Panc1 (cell line): ENCODE measurements at regions not wholly inside any gene's neighbourhood (a gene's known extent, or its start where the extent isn't known, plus 50 kb on each side); places are given as distances from the start of the nearest gene placed in this dataset.

Source experiments
- ATAC-seq: fragments of 200-7000 bp; cut with Tn5 transposase; 2 replicates; pipeline ENCODE4 v1.9.1; 2020; ENCODE audit warnings: mild to moderate bottlenecking, moderate library complexity
- BruUV-seq: library from RNA; stranded (reverse); fragments of 400-500 nt; replicated peaks from 2 replicates; lab custom pipeline; 2021; lab: Mats Ljungman, UMichigan
- CTCF ChIA-PET: fragments of 300-600 bp; sonication (Branson Sonifier 250); formaldehyde crosslinking; loops from one replicate; lab custom pipeline; 2022; ENCODE audit warnings: antibody characterized with exemption; lab: Charles Lee
- POLR2A ChIA-PET: fragments of 300-600 bp; sonication (Branson Sonifier 250); formaldehyde crosslinking; loops from one replicate; lab custom pipeline; 2022; ENCODE audit warnings: antibody characterized with exemption; lab: Charles Lee
- DNase-seq: peaks from one replicate; pipeline ENCODE4 v3.0.0-alpha.2; 2010; ENCODE audit warnings: low read depth, low spot score
- H3K27ac ChIP-seq: 2 replicates; pipeline ENCODE4 v1.5.1; 2011; ENCODE audit warnings: mild to moderate bottlenecking, low read length, inconsistent platforms
- H3K27me3 ChIP-seq: fragments of 200-500 bp; sonication (Bioruptor generic); 2 replicates; pipeline ENCODE4 v1.6.0; 2014; ENCODE audit warnings: low read length, inconsistent platforms; ENCODE audit not compliant: control insufficient read depth, insufficient read depth
- H3K36me3 ChIP-seq: fragments of 200-500 bp; sonication (Bioruptor generic); 2 replicates; pipeline ENCODE4 v1.5.1; 2014; ENCODE audit warnings: inconsistent platforms, mild to moderate bottlenecking, low read length, moderate library complexity; ENCODE audit not compliant: control insufficient read depth, insufficient read depth
- H3K4me1 ChIP-seq: 2 replicates; pipeline ENCODE4 v1.5.1; 2011; ENCODE audit warnings: inconsistent platforms, mild to moderate bottlenecking, low read length, moderate library complexity; ENCODE audit not compliant: control insufficient read depth, insufficient read depth
- H3K4me3 ChIP-seq, 2 experiments: 2 replicates each; pipeline ENCODE4 v1.5.1; 2011 to 2012; ENCODE audit warnings: low read depth in 2 of 2, low read length in 2 of 2, mild to moderate bottlenecking in 2 of 2, inconsistent platforms in 1 of 2, moderate library complexity in 1 of 2
- H3K9me3 ChIP-seq: fragments of 200-500 bp; sonication (Bioruptor generic); 2 replicates; pipeline ENCODE4 v1.5.1; 2014; ENCODE audit warnings: low read depth, mild to moderate bottlenecking, inconsistent platforms, low read length, moderate library complexity; ENCODE audit not compliant: control insufficient read depth, insufficient read depth
- CTCF ChIP-seq: fragments of 450-650 bp; IDR thresholded peaks from 2 replicates; pipeline ENCODE4 v1.5.1; 2017; ENCODE audit warnings: mild to moderate bottlenecking
- POLR2AphosphoS5 ChIP-seq: IDR thresholded peaks from 2 replicates; pipeline ENCODE4 v1.6.1; 2012; ENCODE audit warnings: mild to moderate bottlenecking, low read depth, low read length, moderate library complexity
- REST ChIP-seq, 2 experiments: IDR thresholded peaks; 2 replicates each; pipeline ENCODE4 v1.6.1; 2011 to 2012; ENCODE audit warnings: low read depth in 2 of 2, control low read depth in 1 of 2, low read length in 1 of 2, mild to moderate bottlenecking in 1 of 2, moderate library complexity in 1 of 2; ENCODE audit not compliant: insufficient read depth in 1 of 2
- SIN3A ChIP-seq: IDR thresholded peaks from 2 replicates; pipeline ENCODE4 v1.6.1; 2012; ENCODE audit warnings: low read depth, mild to moderate bottlenecking, low read length, moderate library complexity, borderline replicate concordance; ENCODE audit not compliant: insufficient read depth
- TCF7L2 ChIP-seq: IDR thresholded peaks from 2 replicates; pipeline ENCODE4 v1.6.1; 2011; ENCODE audit warnings: mild to moderate bottlenecking, low read depth, low read length, inconsistent platforms
- in situ Hi-C: cut with HindIII; loops from 2 replicates; pipeline ENCODE4 v1.10.0; 2016; ENCODE audit warnings: low sequenced_read_pairs, low pct_unique_long_range_greater_than_20kb
- intact Hi-C: fragments of 100-400 bp; cut with micrococcal nuclease; formaldehyde crosslinking; loops from one replicate; pipeline ENCODE4 v1.10.0; 2022; ENCODE audit not compliant: unreplicated experiment

GRCh38 chr3:159166899-159167586 lies 365.2 kb downstream of the MFSD1 start:
- intact Hi-C loops: no loop called here
- DNase-seq (no peak), ATAC-seq (no peak)
- Histone ChIP-seq H3K9me3 (no peaks in the 10 kb centered on the region), H3K4me1 (no peaks in the 10 kb centered on the region), H3K27ac (no peak overlapping the region), H3K27me3 (no peaks in the 10 kb centered on the region), H3K36me3 (no peaks in the 10 kb centered on the region), H3K4me3 (no peak overlapping the region)
- ChIA-PET CTCF (no interaction called here), POLR2A (no interaction called here)
- TF ChIP-seq CTCF (no peak), POLR2AphosphoS5 (no peak), TCF7L2 (no peak), REST (IDR thresholded peaks at IDR 0.05; ENCODE audit: insufficient read depth in 1 of 2, low read depth in 2 of 2, low read length in 1 of 2) (no peak), SIN3A (no peak)
- BruUV-seq: no TSS peak
- in situ Hi-C loops: no loop called here

- ChIA-PET CTCF (no interaction called here), POLR2A (no interaction called here)
- no peaks in the 10 kb centered on the region for H3K4me1 ChIP-seq
- intact Hi-C loops: no loop called here
- ATAC-seq: no peak
- no peak overlapping the region for H3K4me3 ChIP-seq
- DNase-seq: no peak
- no TSS peak for BruUV-seq
- no peak overlapping the region for H3K27ac ChIP-seq
- no peaks in the 10 kb centered on the region; the same call in 1 of the 2 replicates for H3K9me3 ChIP-seq
- H3K27me3 ChIP-seq: no peaks in the 10 kb centered on the region
- TF ChIP-seq SIN3A: no peak
- TF ChIP-seq TCF7L2: no peak
- TF ChIP-seq REST (IDR thresholded peaks at IDR 0.05; ENCODE audit: insufficient read depth in 1 of 2, low read depth in 2 of 2, low read length in 1 of 2): no peak
- no peak for TF ChIP-seq POLR2AphosphoS5
- no peak for TF ChIP-seq CTCF
- in situ Hi-C loops: no loop called here
- no peaks in the 10 kb centered on the region for H3K36me3 ChIP-seq
Measured at GRCh38 chr3:159168788-159169187, 366.9 kb downstream of the MFSD1 start.
